ENCODE measurements at regions not wholly inside any gene's neighbourhood (a gene's known extent, or its start where the extent isn't known, plus 50 kb on each side); places are given as distances from the start of the nearest gene placed in this dataset.

DNA sequence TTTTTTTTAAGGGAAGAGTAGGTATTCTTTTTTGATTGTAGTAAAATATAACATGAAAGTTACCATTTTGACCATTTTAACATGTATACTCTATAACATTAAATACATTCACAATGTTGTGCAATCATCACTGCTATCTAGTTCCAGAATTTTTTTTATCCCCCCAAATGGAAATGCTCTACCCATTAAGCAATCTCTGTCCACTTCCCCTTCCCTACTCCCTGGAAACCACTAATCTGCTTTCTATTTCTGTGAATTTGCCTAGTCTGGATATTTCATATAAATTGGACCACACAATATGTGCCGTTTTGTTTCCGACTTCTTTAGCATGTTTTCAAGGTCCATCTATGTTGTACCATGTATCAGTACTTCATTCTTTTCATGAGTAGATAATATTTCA lies 429.5 kb downstream of the TLE1 start:
- TF ChIP-seq, protein P1, sequence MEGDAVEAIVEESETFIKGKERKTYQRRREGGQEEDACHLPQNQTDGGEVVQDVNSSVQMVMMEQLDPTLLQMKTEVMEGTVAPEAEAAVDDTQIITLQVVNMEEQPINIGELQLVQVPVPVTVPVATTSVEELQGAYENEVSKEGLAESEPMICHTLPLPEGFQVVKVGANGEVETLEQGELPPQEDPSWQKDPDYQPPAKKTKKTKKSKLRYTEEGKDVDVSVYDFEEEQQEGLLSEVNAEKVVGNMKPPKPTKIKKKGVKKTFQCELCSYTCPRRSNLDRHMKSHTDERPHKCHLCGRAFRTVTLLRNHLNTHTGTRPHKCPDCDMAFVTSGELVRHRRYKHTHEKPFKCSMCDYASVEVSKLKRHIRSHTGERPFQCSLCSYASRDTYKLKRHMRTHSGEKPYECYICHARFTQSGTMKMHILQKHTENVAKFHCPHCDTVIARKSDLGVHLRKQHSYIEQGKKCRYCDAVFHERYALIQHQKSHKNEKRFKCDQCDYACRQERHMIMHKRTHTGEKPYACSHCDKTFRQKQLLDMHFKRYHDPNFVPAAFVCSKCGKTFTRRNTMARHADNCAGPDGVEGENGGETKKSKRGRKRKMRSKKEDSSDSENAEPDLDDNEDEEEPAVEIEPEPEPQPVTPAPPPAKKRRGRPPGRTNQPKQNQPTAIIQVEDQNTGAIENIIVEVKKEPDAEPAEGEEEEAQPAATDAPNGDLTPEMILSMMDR (IDR thresholded peaks at IDR 0.05) = no peak
- no peak for TF ChIP-seq POLR2AphosphoS5 (IDR thresholded peaks at IDR 0.05; ENCODE audit: low read depth, low read length)
- TF ChIP-seq, protein P2, sequence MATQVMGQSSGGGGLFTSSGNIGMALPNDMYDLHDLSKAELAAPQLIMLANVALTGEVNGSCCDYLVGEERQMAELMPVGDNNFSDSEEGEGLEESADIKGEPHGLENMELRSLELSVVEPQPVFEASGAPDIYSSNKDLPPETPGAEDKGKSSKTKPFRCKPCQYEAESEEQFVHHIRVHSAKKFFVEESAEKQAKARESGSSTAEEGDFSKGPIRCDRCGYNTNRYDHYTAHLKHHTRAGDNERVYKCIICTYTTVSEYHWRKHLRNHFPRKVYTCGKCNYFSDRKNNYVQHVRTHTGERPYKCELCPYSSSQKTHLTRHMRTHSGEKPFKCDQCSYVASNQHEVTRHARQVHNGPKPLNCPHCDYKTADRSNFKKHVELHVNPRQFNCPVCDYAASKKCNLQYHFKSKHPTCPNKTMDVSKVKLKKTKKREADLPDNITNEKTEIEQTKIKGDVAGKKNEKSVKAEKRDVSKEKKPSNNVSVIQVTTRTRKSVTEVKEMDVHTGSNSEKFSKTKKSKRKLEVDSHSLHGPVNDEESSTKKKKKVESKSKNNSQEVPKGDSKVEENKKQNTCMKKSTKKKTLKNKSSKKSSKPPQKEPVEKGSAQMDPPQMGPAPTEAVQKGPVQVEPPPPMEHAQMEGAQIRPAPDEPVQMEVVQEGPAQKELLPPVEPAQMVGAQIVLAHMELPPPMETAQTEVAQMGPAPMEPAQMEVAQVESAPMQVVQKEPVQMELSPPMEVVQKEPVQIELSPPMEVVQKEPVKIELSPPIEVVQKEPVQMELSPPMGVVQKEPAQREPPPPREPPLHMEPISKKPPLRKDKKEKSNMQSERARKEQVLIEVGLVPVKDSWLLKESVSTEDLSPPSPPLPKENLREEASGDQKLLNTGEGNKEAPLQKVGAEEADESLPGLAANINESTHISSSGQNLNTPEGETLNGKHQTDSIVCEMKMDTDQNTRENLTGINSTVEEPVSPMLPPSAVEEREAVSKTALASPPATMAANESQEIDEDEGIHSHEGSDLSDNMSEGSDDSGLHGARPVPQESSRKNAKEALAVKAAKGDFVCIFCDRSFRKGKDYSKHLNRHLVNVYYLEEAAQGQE (IDR thresholded peaks at IDR 0.05; ENCODE audit: insufficient read depth in 1 of 2, low read depth in 2 of 2, low read length in 1 of 2) = no peak
- TF ChIP-seq SIN3A (IDR thresholded peaks at IDR 0.05; ENCODE audit: borderline replicate concordance, insufficient read depth, low read depth, low read length) = no peak

Data from Panc1 (cell line).